ENCODE measurements at regions not wholly inside any gene's neighbourhood (a gene's known extent, or its start where the extent isn't known, plus 50 kb on each side); places are given as distances from the start of the nearest gene placed in this dataset.

- no peak for TF ChIP-seq YY1 (IDR thresholded peaks at IDR 0.05)
- no peak for TF ChIP-seq CTCF (IDR thresholded peaks at IDR 0.05; ENCODE audit: low read depth, low read length, missing input control)
- TF ChIP-seq EGR1 (IDR thresholded peaks at IDR 0.05; ENCODE audit: low read depth in 2 of 2) = no peak
- no peak for TF ChIP-seq REST (IDR thresholded peaks at IDR 0.05)
- no peak for TF ChIP-seq RAD21 (IDR thresholded peaks at IDR 0.05)
Observed at GRCh38 chr9:102253099-102253498, 514.7 kb upstream of the GRIN3A start.

Data from liver (tissue), 3 donors.